SK-N-SH (cell line): ENCODE measurements at regions not wholly inside any gene's neighbourhood (a gene's known extent, or its start where the extent isn't known, plus 50 kb on each side); places are given as distances from the start of the nearest gene placed in this dataset.

Experiments used
- CTCF ChIA-PET: fragments of 300-600, 350-600 bp; formaldehyde crosslinking; extraction: SDS; loops from one replicate; lab custom pipeline; 2021; lab: Yijun Ruan, JAX
- POLR2A ChIA-PET: fragments of 350-600 bp; sonication (Branson Sonifier 250); formaldehyde crosslinking; extraction: SDS; loops from one replicate; lab custom pipeline; 2020; ENCODE audit warnings: antibody characterized with exemption, inconsistent platforms; lab: Yijun Ruan, JAX
- DNase-seq: peaks from one replicate; pipeline ENCODE4 v3.0.0; 2012
- H2AFZ ChIP-seq: fragments of 200-600 bp; sonication (generic); 2 replicates; pipeline ENCODE4 v1.8.1; 2016; ENCODE audit warnings: antibody characterized with exemption, mild to moderate bottlenecking, low read depth
- H3F3A ChIP-seq: fragments of 200-600 bp; sonication (generic); replicated peaks from 2 replicates; pipeline ENCODE3; 2016; ENCODE audit warnings: antibody characterized with exemption, mild to moderate bottlenecking; ENCODE audit not compliant: insufficient read depth
- H3K27ac ChIP-seq, 2 experiments: fragments of 200-500 bp in 1 of 2; fragments of 200-600 bp in 1 of 2; sonication (Bioruptor generic) in 1 of 2; sonication (generic), shearing (Covaris generic) in 1 of 2; 2 replicates each; pipeline versions ENCODE4 v1.5.1 to v1.6.1; 2014 to 2016; ENCODE audit warnings: low read depth in 2 of 2, inconsistent platforms in 1 of 2, low read length in 1 of 2, mild to moderate bottlenecking in 1 of 2, mixed read lengths in 1 of 2
- H3K27me3 ChIP-seq: fragments of 200-600 bp; sonication (generic), shearing (Covaris generic); 2 replicates; pipeline ENCODE4 v1.6.1; 2016; ENCODE audit warnings: mixed run types; ENCODE audit not compliant: insufficient read depth
- H3K36me3 ChIP-seq, 2 experiments: fragments of 200-500 bp in 1 of 2; fragments of 200-600 bp in 1 of 2; sonication (Bioruptor generic) in 1 of 2; sonication (generic) in 1 of 2; replicated peaks in 1 of 2; 2 replicates each; pipeline versions ENCODE3 to v1.5.1; 2014 to 2016; ENCODE audit warnings: low read length in 1 of 2, mild to moderate bottlenecking in 1 of 2; ENCODE audit not compliant: insufficient read depth in 2 of 2, control insufficient read depth in 1 of 2
- H3K4me1 ChIP-seq, 2 experiments: fragments of 200-500 bp in 1 of 2; fragments of 200-600 bp in 1 of 2; sonication (Bioruptor generic) in 1 of 2; sonication (generic), shearing (Covaris generic) in 1 of 2; 2 replicates each; pipeline versions ENCODE4 v1.5.1 to v1.6.1; 2014 to 2016; ENCODE audit warnings: low read depth in 1 of 2, low read length in 1 of 2, mixed run types in 1 of 2; ENCODE audit not compliant: insufficient read depth in 2 of 2, control insufficient read depth in 1 of 2
- H3K4me2 ChIP-seq: fragments of 200-600 bp; sonication (generic), shearing (Covaris generic); 2 replicates; pipeline ENCODE4 v1.6.1; 2017; ENCODE audit warnings: mixed run types
- H3K4me3 ChIP-seq, 2 experiments: fragments of 200-500 bp in 1 of 2; fragments of 200-600 bp in 1 of 2; sonication (Bioruptor generic) in 1 of 2; sonication (generic), shearing (Covaris generic) in 1 of 2; 2 replicates each; pipeline versions ENCODE4 v1.5.1 to v1.8.1; 2014 to 2016; ENCODE audit warnings: low read depth in 2 of 2, inconsistent platforms in 1 of 2, low read length in 1 of 2, mild to moderate bottlenecking in 1 of 2, mixed read lengths in 1 of 2, moderate library complexity in 1 of 2
- H3K79me2 ChIP-seq: fragments of 200-600 bp; sonication (generic); 2 replicates; pipeline ENCODE4 v1.8.1; 2017; ENCODE audit warnings: mild to moderate bottlenecking; ENCODE audit not compliant: insufficient read depth
- H3K9ac ChIP-seq: fragments of 200-600 bp; sonication (generic); 2 replicates; pipeline ENCODE4 v1.6.1; 2017; ENCODE audit warnings: mixed run types
- H3K9me2 ChIP-seq: fragments of 200-600 bp; sonication (generic); 2 replicates; pipeline ENCODE4 v1.6.1; 2017; ENCODE audit warnings: mixed run types
- H3K9me3 ChIP-seq: fragments of 200-600 bp; sonication (generic); 2 replicates; pipeline ENCODE4 v1.6.1; 2017; ENCODE audit warnings: mixed run types, mild to moderate bottlenecking, moderate library complexity
- H4K20me1 ChIP-seq: fragments of 200-600 bp; sonication (generic); 2 replicates; pipeline ENCODE4 v1.6.1; 2017; ENCODE audit warnings: mild to moderate bottlenecking, mixed run types; ENCODE audit not compliant: insufficient read depth
- CHD2 ChIP-seq: fragments of 150-350 bp; IDR thresholded peaks from 2 replicates; pipeline ENCODE4 v1.6.1; 2018; ENCODE audit warnings: low read length; ENCODE audit not compliant: partially characterized antibody
- EZH2phosphoT487 ChIP-seq: fragments of 200-600 bp; sonication (generic); IDR thresholded peaks from 2 replicates; pipeline ENCODE4 v1.6.1; 2017; ENCODE audit warnings: low read depth, mixed run types, mild to moderate bottlenecking, antibody characterized with exemption, moderate library complexity, borderline replicate concordance
- FOXJ3 ChIP-seq: sonication (generic); formaldehyde crosslinking; IDR thresholded peaks from 2 replicates; pipeline ENCODE4 v1.5.1; 2020; ENCODE audit warnings: mild to moderate bottlenecking, missing genetic modification reagents
- FOXM1 ChIP-seq: IDR thresholded peaks from 2 replicates; pipeline ENCODE4 v1.4.0; 2012; ENCODE audit warnings: low read depth, mild to moderate bottlenecking
- GATA2 ChIP-seq: sonication (generic); formaldehyde crosslinking; IDR thresholded peaks from 2 replicates; pipeline ENCODE4 v1.5.0; 2020; ENCODE audit warnings: mild to moderate bottlenecking, missing genetic modification reagents
- IRF3 ChIP-seq: fragments of 150-350 bp; IDR thresholded peaks from 2 replicates; pipeline ENCODE4 v1.6.1; 2016; ENCODE audit warnings: mild to moderate bottlenecking, low read depth, low read length
- JUND ChIP-seq: IDR thresholded peaks from 2 replicates; pipeline ENCODE4 v1.4.0; 2012
- MEF2A ChIP-seq: IDR thresholded peaks from 2 replicates; pipeline ENCODE4 v1.4.0; 2012; ENCODE audit warnings: low read depth, borderline replicate concordance
- NFIC ChIP-seq: IDR thresholded peaks from 2 replicates; pipeline ENCODE4 v1.4.0; 2012; ENCODE audit warnings: borderline replicate concordance
- PBX3 ChIP-seq: IDR thresholded peaks from 2 replicates; pipeline ENCODE4; 2012
- RAD21 ChIP-seq: IDR thresholded peaks from 2 replicates; pipeline ENCODE4 v1.6.1; 2012; ENCODE audit warnings: mild to moderate bottlenecking, low read length
- RFX5 ChIP-seq: IDR thresholded peaks from 2 replicates; pipeline ENCODE4 v1.6.1; 2012; ENCODE audit warnings: mild to moderate bottlenecking, improper control_type of control experiment, low read length
- RXRA ChIP-seq: IDR thresholded peaks from 2 replicates; pipeline ENCODE4 v1.4.0; 2012; ENCODE audit warnings: low read depth, mild to moderate bottlenecking, borderline replicate concordance
- TAF1 ChIP-seq: IDR thresholded peaks from 2 replicates; pipeline ENCODE4 v1.6.1; 2012; ENCODE audit warnings: low read depth, mild to moderate bottlenecking, low read length, moderate library complexity, borderline replicate concordance
- USF2 ChIP-seq: fragments of 150-350 bp; IDR thresholded peaks from 2 replicates; pipeline ENCODE4 v1.6.1; 2017; ENCODE audit warnings: antibody characterized with exemption, low read length, low read depth, borderline replicate concordance
- YY1 ChIP-seq: IDR thresholded peaks from 2 replicates; pipeline ENCODE4 v1.4.0; 2012; ENCODE audit warnings: low read depth, mild to moderate bottlenecking
- ZBTB33 ChIP-seq: IDR thresholded peaks from 2 replicates; pipeline ENCODE4 v1.4.0; 2012; ENCODE audit warnings: low read depth, borderline replicate concordance
- WGBS: methylation state at CpG from one replicate; pipeline ENCODE4 v1.1.6; 2017; ENCODE audit warnings: low lambda C conversion rate; 5-methylcytosine and 5-hydroxymethylcytosine counted together

GRCh38 chr11:93267383-93267782 lies 63.2 kb upstream of the DEUP1 start:
- H4K20me1 ChIP-seq = no peaks in the 10 kb centered on the region
- no peak overlapping the region for H3K9ac ChIP-seq
- H2AFZ ChIP-seq = no peak overlapping the region
- H3K4me2 ChIP-seq = no peak overlapping the region
- ChIA-PET POLR2A (no interaction called here), CTCF (interaction anchor here (1.2 to 1.3 kb wide), 2 partner anchors 11 to 19 kb away, joined by 3 to 4 read pairs; no protein-coding TSS in a partner anchor)
- H3K4me1 ChIP-seq = no peaks in the 10 kb centered on the region
- TF ChIP-seq YY1 (no peak), IRF3 (no peak), NFIC (no peak), TAF1 (no peak), ZBTB33 (no peak), JUND (no peak), GATA2 (CRISPR knock-in tag) (no peak), RXRA (no peak), RFX5 (no peak), FOXM1 (no peak)
- H3K27ac ChIP-seq = no peak overlapping the region
- H3K36me3 ChIP-seq = no peaks in the 10 kb centered on the region
- WGBS = 37% methylated on average over 5 of the region's 5 CpGs
- DNase-seq = no peak
- H3K79me2 ChIP-seq = no peaks in the 10 kb centered on the region
- H3K4me3 ChIP-seq = no peak overlapping the region
- no peaks in the 10 kb centered on the region for H3K9me3 ChIP-seq
- no peaks in the 10 kb centered on the region for H3F3A ChIP-seq
- no peaks in the 10 kb centered on the region for H3K9me2 ChIP-seq
- no peaks in the 10 kb centered on the region for H3K27me3 ChIP-seq

- CTCF ChIA-PET = interaction anchor here (1.0 to 1.2 kb wide), 2 partner anchors 8 to 20 kb away, joined by 3 read pairs; no protein-coding TSS in a partner anchor
- POLR2A ChIA-PET = no interaction called here
- 40% methylated on average over 6 of the region's 6 CpGs for WGBS
- no peak for TF ChIP-seq ZBTB33
- TF ChIP-seq YY1 = no peak
- no peak for TF ChIP-seq NFIC
- no peak for TF ChIP-seq MEF2A
- TF ChIP-seq USF2 = no peak
- no peak for TF ChIP-seq JUND
- no peak for TF ChIP-seq IRF3
- TF ChIP-seq RXRA = no peak
- TF ChIP-seq CHD2 = no peak
- TF ChIP-seq FOXJ3 = no peak
- TF ChIP-seq PBX3 = no peak
- no peak for TF ChIP-seq RAD21
- no peak for TF ChIP-seq FOXM1
- TF ChIP-seq EZH2phosphoT487 = no peak
- no peak for TF ChIP-seq RFX5
These were observed 62.1 kb upstream of the DEUP1 start for GRCh38 chr11:93268287-93269040.

More at GRCh38 chr11:93268287-93269040, 62.1 kb upstream of the DEUP1 start:
- DNase-seq = no peak
- Histone ChIP-seq H3K27me3 (no peaks in the 10 kb centered on the region), H3K4me2 (no peak overlapping the region), H4K20me1 (no peaks in the 10 kb centered on the region), H3K27ac (no peak overlapping the region), H3K9me3 (no peaks in the 10 kb centered on the region), H3K9ac (no peak overlapping the region), H3K36me3 (no peaks in the 10 kb centered on the region), H3K79me2 (no peaks in the 10 kb centered on the region), H3K9me2 (no peaks in the 10 kb centered on the region), H2AFZ (no peak overlapping the region), H3F3A (no peaks in the 10 kb centered on the region), H3K4me1 (no peaks in the 10 kb centered on the region), H3K4me3 (no peak overlapping the region)
